ENCODE measurements at regions not wholly inside any gene's neighbourhood (a gene's known extent, or its start where the extent isn't known, plus 50 kb on each side); places are given as distances from the start of the nearest gene placed in this dataset.
"Not testable (repeated sequence)": the region's sequence is repeated elsewhere in the genome, so short reads cannot be mapped to it uniquely, and the experiment has no call there.

GRCh38 chr4:100906973-100907372 lies 389.2 kb upstream of the EMCN start:
- DNase-seq, result no peak

GRCh38 chr4:100900945-100901344 lies 383.1 kb upstream of the EMCN start:
- not testable (repeated sequence) for DNase-seq

- DNase-seq, result no peak
These were observed 382.3 kb upstream of the EMCN start for GRCh38 chr4:100900134-100900533.

GRCh38 chr4:100898844-100899243 lies 381.0 kb upstream of the EMCN start:
- no peak for DNase-seq

- no peak for DNase-seq
These were observed 377.9 kb upstream of the EMCN start for GRCh38 chr4:100895556-100896197.

- DNase-seq, result no peak
These were observed 376.6 kb upstream of the EMCN start for GRCh38 chr4:100894339-100894870.

- DNase-seq, result no peak
These were observed 374.0 kb upstream of the EMCN start for GRCh38 chr4:100891808-100892207.

GRCh38 chr4:100889898-100890297 lies 372.1 kb upstream of the EMCN start:
- DNase-seq, result no peak

- no peak for DNase-seq
These were observed 371.6 kb upstream of the EMCN start for GRCh38 chr4:100889401-100889800.

- no peak for DNase-seq
These were observed 364.8 kb upstream of the EMCN start for GRCh38 chr4:100882661-100883060.

GRCh38 chr4:100881283-100881682 lies 363.5 kb upstream of the EMCN start:
- DNase-seq, result no peak

GRCh38 chr4:100880011-100880410 lies 362.2 kb upstream of the EMCN start:
- no peak for DNase-seq

- no peak for DNase-seq
These were observed 361.6 kb upstream of the EMCN start for GRCh38 chr4:100879471-100879870.

GRCh38 chr4:100876546-100876945 lies 358.7 kb upstream of the EMCN start:
- no peak for DNase-seq

- no peak for DNase-seq
These were observed 357.7 kb upstream of the EMCN start for GRCh38 chr4:100875296-100876068.

- no peak for DNase-seq
These were observed 355.0 kb upstream of the EMCN start for GRCh38 chr4:100872811-100873210.

- no peak for DNase-seq
These were observed 353.3 kb upstream of the EMCN start for GRCh38 chr4:100870940-100871772.

- DNase-seq, result no peak
These were observed 351.5 kb upstream of the EMCN start for GRCh38 chr4:100869276-100869675.

GRCh38 chr4:100868281-100868680 lies 350.5 kb upstream of the EMCN start:
- not testable (repeated sequence) for DNase-seq

- DNase-seq, result no peak
These were observed 334.5 kb upstream of the EMCN start for GRCh38 chr4:100852326-100852725.

- no peak for DNase-seq
These were observed 331.5 kb upstream of the EMCN start for GRCh38 chr4:100849319-100849718.

GRCh38 chr4:100848841-100849240 lies 331.0 kb upstream of the EMCN start:
- DNase-seq, result no peak

All from muscle of arm (tissue), 1 donor.